NCI-H1694 (cell line): ENCODE measurements at regions not wholly inside any gene's neighbourhood (a gene's known extent, or its start where the extent isn't known, plus 50 kb on each side); places are given as distances from the start of the nearest gene placed in this dataset.

Source experiments
- DNase-seq: peaks from one replicate; lab custom pipeline; 2025; lab: John Stamatoyannopoulos, UW

- DNase-seq = no peak
Observed at GRCh38 chr11:95352733-95353346, 121.8 kb upstream of the SESN3 start.

GRCh38 chr11:95349345-95349942, 118.4 kb upstream of the SESN3 start:
- no peak for DNase-seq

GRCh38 chr11:95346265-95346664, 115.3 kb upstream of the SESN3 start:
- no peak for DNase-seq

- DNase-seq = no peak
Observed at GRCh38 chr11:95345651-95346050, 114.6 kb upstream of the SESN3 start.

- DNase-seq = no peak
Observed at GRCh38 chr11:95344932-95345642, 114.1 kb upstream of the SESN3 start.

- DNase-seq = no peak
Observed at GRCh38 chr11:95341221-95341620, 110.2 kb upstream of the SESN3 start.

GRCh38 chr11:95339086-95339901, 108.3 kb upstream of the SESN3 start:
- no peak for DNase-seq

- DNase-seq = peak; percentile 53
Observed at GRCh38 chr11:95338430-95338991, 107.5 kb upstream of the SESN3 start.

- no peak for DNase-seq
Observed at GRCh38 chr11:95337972-95338429, 107.0 kb upstream of the SESN3 start.

GRCh38 chr11:95337175-95337957, 106.4 kb upstream of the SESN3 start:
- peak; percentile 62 for DNase-seq

- no peak for DNase-seq
Observed at GRCh38 chr11:95335989-95336388, 105.0 kb upstream of the SESN3 start.

GRCh38 chr11:95331161-95331560, 100.2 kb upstream of the SESN3 start:
- DNase-seq = no peak

- no peak for DNase-seq
Observed at GRCh38 chr11:95330302-95330701, 99.3 kb upstream of the SESN3 start.

- DNase-seq = no peak
Observed at GRCh38 chr11:95327273-95327948, 96.4 kb upstream of the SESN3 start.

- DNase-seq = no peak
Observed at GRCh38 chr11:95325777-95326258, 94.8 kb upstream of the SESN3 start.

- DNase-seq = no peak
Observed at GRCh38 chr11:95324826-95325225, 93.8 kb upstream of the SESN3 start.

GRCh38 chr11:95322539-95322938, 91.5 kb upstream of the SESN3 start:
- no peak for DNase-seq

- DNase-seq = no peak
Observed at GRCh38 chr11:95318498-95318897, 87.5 kb upstream of the SESN3 start.

- no peak for DNase-seq
Observed at GRCh38 chr11:95308512-95309035, 77.6 kb upstream of the SESN3 start.

- no peak for DNase-seq
Observed at GRCh38 chr11:95307286-95307685, 76.3 kb upstream of the SESN3 start.
